ENCODE measurements at regions not wholly inside any gene's neighbourhood (a gene's known extent, or its start where the extent isn't known, plus 50 kb on each side); places are given as distances from the start of the nearest gene placed in this dataset.

GRCh38 chrX:115989686-115990085, 180.9 kb upstream of the AGTR2 start:
- Histone ChIP-seq H3K4me1 (no peaks in the 10 kb centered on the region), H3K36me3 (no peaks in the 10 kb centered on the region), H3K9me3 (no peaks in the 10 kb centered on the region), H3K27ac (no peak overlapping the region), H3K4me3 (replicated peaks in 1 of 3) (no peak overlapping the region), H3K27me3 (no peaks in the 10 kb centered on the region)
- intact Hi-C loops (cut with DNase I): no loop called here
- TF ChIP-seq, protein P1, sequence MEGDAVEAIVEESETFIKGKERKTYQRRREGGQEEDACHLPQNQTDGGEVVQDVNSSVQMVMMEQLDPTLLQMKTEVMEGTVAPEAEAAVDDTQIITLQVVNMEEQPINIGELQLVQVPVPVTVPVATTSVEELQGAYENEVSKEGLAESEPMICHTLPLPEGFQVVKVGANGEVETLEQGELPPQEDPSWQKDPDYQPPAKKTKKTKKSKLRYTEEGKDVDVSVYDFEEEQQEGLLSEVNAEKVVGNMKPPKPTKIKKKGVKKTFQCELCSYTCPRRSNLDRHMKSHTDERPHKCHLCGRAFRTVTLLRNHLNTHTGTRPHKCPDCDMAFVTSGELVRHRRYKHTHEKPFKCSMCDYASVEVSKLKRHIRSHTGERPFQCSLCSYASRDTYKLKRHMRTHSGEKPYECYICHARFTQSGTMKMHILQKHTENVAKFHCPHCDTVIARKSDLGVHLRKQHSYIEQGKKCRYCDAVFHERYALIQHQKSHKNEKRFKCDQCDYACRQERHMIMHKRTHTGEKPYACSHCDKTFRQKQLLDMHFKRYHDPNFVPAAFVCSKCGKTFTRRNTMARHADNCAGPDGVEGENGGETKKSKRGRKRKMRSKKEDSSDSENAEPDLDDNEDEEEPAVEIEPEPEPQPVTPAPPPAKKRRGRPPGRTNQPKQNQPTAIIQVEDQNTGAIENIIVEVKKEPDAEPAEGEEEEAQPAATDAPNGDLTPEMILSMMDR (IDR thresholded peaks at IDR 0.05): no peak
- TF ChIP-seq POLR2A (IDR thresholded peaks at IDR 0.05): no peak
- DNase-seq: no peak
- 76 to 88% methylated on average over 1 of the region's 1 CpG for WGBS, 2 donors

GRCh38 chrX:116009346-116009745, 161.2 kb upstream of the AGTR2 start:
- no peak for TF ChIP-seq POLR2A (IDR thresholded peaks at IDR 0.05)
- TF ChIP-seq, protein P1 (IDR thresholded peaks at IDR 0.05): no peak
- H3K4me3 ChIP-seq (replicated peaks in 1 of 3): no peak overlapping the region
- peak overlapping the region in 2 of 3 donors; percentile 23 to 50 for H3K27ac ChIP-seq
- 27 to 36% methylated on average over 1 of the region's 1 CpG for WGBS, 2 donors
- DNase-seq: peak; percentile 6 to 29
- H3K27me3 ChIP-seq: no peaks in the 10 kb centered on the region
- intact Hi-C loops (cut with DNase I): no loop called here
- H3K9me3 ChIP-seq: no peaks in the 10 kb centered on the region
- H3K4me1 ChIP-seq: peaks cover 4 to 6% of the 10 kb centered on the region in 2 donors
- no peaks in the 10 kb centered on the region for H3K36me3 ChIP-seq

DNA sequence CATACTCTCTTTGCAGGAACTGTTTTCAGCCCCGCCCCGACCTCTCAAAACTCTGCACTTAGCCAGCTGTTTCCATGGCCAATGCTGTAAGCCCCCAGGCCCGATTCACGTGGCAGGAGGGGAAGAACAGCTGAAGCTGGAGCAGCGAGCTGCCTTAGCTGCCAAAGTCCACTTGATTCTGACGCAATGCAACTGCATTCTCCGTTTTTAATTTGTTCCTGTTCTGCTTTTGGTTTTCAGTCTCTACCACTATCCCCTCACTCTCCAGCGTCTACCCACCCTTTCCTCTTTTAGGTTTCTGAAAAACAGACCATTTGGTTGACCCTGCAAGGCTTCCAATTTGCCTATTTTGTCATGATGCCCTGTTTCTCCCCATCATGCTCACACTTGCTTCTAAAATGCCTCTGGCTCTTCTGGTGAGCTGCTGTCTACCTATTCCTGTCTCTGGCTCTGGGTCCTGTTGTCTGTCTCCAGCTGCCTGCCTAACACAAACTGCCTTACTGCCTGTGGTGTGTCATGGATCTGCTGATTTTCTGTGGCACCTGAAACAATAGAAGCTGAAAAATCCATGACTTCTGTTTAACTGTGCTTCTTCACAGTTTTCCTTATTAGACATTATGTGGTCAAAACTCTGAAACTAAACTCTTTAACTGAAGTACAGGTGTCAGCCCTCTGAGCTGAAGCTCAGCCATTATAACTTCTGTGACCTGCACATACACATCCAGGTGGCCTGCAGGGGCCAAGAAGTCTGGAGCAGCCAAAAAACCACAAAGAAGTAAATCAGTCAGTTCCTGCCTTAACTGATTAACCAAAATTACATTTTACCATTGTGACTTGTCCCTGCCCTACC, 160.5 kb upstream of the AGTR2 start:
- no peaks in the 10 kb centered on the region for H3K36me3 ChIP-seq
- H3K4me3 ChIP-seq (replicated peaks in 1 of 3): no peak overlapping the region
- H3K4me1 ChIP-seq: peaks cover 4 to 6% of the 10 kb centered on the region in 2 donors
- intact Hi-C loops (cut with DNase I): no loop called here
- no peaks in the 10 kb centered on the region for H3K9me3 ChIP-seq
- TF ChIP-seq, protein P1 (IDR thresholded peaks at IDR 0.05): no peak
- no peak for TF ChIP-seq POLR2A (IDR thresholded peaks at IDR 0.05)
- peak; percentile 41 to 56 for DNase-seq
- peak overlapping the region; percentile 20 to 50 (median 23) for H3K27ac ChIP-seq
- WGBS, 2 donors: 2 to 3% methylated on average over 8 of the region's 8 CpGs
- H3K27me3 ChIP-seq: no peaks in the 10 kb centered on the region

GRCh38 chrX:116010939-116011338, 159.6 kb upstream of the AGTR2 start:
- no peak overlapping the region for H3K4me3 ChIP-seq (replicated peaks in 1 of 3)
- no peaks in the 10 kb centered on the region for H3K9me3 ChIP-seq
- H3K36me3 ChIP-seq: no peaks in the 10 kb centered on the region
- no peaks in the 10 kb centered on the region for H3K27me3 ChIP-seq
- intact Hi-C loops (cut with DNase I): no loop called here
- peaks cover 4 to 6% of the 10 kb centered on the region in 2 donors for H3K4me1 ChIP-seq
- H3K27ac ChIP-seq: no peak overlapping the region
- DNase-seq: no peak
- WGBS, 2 donors: 84 to 87% methylated on average over 5 of the region's 5 CpGs
- TF ChIP-seq POLR2A (IDR thresholded peaks at IDR 0.05): no peak
- TF ChIP-seq, protein P1 (IDR thresholded peaks at IDR 0.05): no peak

- 67 to 75% methylated on average over 1 of the region's 1 CpG for WGBS, 2 donors
- no peaks in the 10 kb centered on the region for H3K9me3 ChIP-seq
- TF ChIP-seq POLR2A (IDR thresholded peaks at IDR 0.05): no peak
- TF ChIP-seq, protein P1 (IDR thresholded peaks at IDR 0.05): no peak
Observed at GRCh38 chrX:116031331-116031730, 139.2 kb upstream of the AGTR2 start.

More at GRCh38 chrX:116031331-116031730, 139.2 kb upstream of the AGTR2 start:
- Histone ChIP-seq H3K27me3 (no peaks in the 10 kb centered on the region), H3K27ac (no peak overlapping the region), H3K36me3 (no peaks in the 10 kb centered on the region), H3K4me1 (no peaks in the 10 kb centered on the region), H3K4me3 (replicated peaks in 1 of 3) (no peak overlapping the region)
- DNase-seq: no peak
- intact Hi-C loops (cut with DNase I): no loop called here
